DMS114 treated with DMSO at 0.1 percent for 48 hours (cell line): ENCODE measurements at regions not wholly inside any gene's neighbourhood (a gene's known extent, or its start where the extent isn't known, plus 50 kb on each side); places are given as distances from the start of the nearest gene placed in this dataset.
"Not testable (repeated sequence)": the region's sequence is repeated elsewhere in the genome, so short reads cannot be mapped to it uniquely, and the experiment has no call there.

Source experiments
- DNase-seq: peaks from one replicate; lab custom pipeline; 2025; ENCODE audit not compliant: unreplicated experiment; lab: John Stamatoyannopoulos, UW

DNA sequence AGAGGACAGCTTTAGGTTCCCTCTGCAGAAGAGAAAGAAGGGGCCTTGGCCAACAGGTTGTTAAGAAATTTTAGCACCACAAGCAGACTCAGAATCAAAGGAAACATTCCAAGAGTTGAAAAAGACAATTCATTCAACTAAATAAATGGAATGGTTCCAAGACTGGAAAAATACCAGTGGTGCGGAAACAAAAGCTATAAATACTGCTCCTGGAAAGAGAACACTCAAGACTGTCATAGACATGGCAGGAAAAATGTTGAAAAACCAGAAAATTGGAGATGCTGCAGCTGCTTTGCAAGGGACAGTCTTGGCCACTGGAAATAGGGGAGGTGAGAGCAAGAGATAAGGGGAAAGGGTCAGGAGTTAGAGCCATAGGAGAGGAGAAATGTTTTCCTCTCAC is 312.7 kb upstream of the CYRIA start:
- DNase-seq = no peak

DNA sequence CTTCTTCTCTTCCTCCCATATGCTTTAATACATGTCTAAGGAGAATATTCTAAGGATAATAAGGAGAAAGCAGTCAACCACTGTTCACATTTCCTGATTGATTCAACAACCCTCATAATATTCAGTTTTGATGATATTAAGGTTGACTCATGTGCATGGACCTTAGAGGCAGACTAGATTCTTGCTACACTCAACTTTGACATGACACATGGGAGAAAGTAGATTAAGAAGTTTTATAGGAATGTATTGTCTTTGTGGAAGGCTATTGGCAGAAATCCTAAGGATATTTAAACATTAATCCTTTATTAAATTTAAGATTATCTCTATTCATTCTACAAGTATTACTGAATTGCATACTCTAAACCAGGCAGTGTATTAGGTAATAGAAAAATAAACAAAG is 309.1 kb upstream of the CYRIA start:
- DNase-seq = no peak

GRCh38 chr2:16973586-16974286 is 308.1 kb upstream of the CYRIA start:
- no peak for DNase-seq

DNA sequence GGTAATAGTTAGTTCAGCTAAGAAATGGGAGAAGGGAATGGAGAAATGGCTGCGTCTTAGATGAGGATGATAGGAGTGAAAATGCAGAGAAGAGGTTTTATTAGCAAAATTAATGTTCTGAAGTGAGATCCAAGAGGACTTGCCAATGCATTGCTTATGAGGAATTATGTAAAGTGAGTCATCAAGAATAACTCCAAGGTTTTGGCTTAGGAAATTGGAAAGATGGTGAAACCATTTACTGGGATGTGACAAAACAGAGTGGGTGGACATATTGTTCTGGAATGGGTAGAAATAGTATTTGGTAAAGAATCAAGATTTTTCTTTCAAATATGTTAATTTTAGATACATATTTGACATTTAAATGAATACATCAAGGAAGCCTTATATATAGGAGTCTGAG is 306.6 kb upstream of the CYRIA start:
- no peak for DNase-seq

- no peak for DNase-seq
Observed at GRCh38 chr2:16971722-16972234, 306.1 kb upstream of the CYRIA start.

GRCh38 chr2:16970948-16971347 is 305.3 kb upstream of the CYRIA start:
- not testable (repeated sequence) for DNase-seq

- no peak for DNase-seq
Observed at GRCh38 chr2:16962505-16962904, 296.9 kb upstream of the CYRIA start.

GRCh38 chr2:16960579-16960978 is 294.9 kb upstream of the CYRIA start:
- no peak for DNase-seq

- no peak for DNase-seq
Observed at GRCh38 chr2:16958266-16958665, 292.6 kb upstream of the CYRIA start.

DNA sequence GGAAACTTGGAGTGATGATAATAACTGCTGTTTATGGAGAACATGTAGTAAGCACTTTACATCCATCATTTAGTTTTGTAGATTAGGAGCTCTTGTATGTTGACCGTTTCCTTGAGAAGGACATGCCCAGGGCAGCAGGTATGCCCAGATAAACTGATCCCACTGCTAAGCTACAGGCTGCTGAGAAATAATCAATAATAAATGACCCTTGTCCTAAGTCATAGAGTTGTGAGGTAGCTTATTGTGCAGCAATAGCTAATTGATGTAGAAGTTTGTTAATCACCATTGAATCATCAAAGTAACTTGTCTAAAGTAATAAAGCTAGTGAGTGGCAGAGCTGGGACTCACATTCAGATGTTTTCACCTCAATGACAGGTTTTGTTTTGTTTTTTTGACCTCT is 287.2 kb upstream of the CYRIA start:
- DNase-seq = no peak

DNA sequence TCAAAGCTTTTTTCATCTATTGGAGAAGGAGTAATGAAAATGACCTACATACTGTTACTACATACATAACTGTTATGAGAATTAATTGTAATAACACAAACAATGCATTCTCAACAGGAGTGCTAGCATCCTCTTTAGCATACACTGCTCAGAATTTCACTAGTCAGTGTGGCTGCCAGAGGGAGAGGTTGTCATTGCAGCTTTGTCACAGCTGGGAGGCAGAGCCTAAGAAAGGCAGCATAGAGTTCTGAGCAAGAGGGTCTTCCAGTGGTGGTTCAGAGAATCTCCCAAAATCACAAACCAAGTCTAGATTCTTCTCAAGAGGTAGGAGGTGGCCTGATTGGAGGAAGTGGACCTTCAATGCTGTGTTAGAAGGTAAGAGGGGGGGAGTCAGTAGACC is 286.7 kb upstream of the CYRIA start:
- no peak for DNase-seq

- no peak for DNase-seq
Observed at GRCh38 chr2:16950436-16950835, 284.8 kb upstream of the CYRIA start.

- DNase-seq = no peak
Observed at GRCh38 chr2:16948710-16949109, 283.1 kb upstream of the CYRIA start.

DNA sequence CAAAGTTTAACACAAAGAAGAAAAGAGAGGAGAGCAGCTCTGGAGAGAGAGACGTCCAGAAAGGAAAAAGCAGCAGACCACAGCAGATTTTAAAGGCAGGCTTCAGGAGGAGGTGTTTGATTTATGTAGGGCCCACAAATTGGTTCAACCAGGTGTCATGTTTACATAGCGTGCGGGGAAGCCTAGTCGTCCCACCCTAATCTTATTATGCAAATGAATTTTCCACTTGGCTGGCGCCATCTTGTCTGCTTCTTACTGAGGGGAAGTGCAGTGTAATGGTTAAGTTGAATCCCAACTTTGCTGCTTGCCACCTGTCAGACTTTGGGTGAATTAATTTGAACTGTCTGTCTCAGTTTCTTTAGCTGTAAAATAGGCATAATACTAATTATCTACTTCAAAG is 282.4 kb upstream of the CYRIA start:
- DNase-seq = no peak

GRCh38 chr2:16943279-16943958 is 277.8 kb upstream of the CYRIA start:
- no peak for DNase-seq

DNA sequence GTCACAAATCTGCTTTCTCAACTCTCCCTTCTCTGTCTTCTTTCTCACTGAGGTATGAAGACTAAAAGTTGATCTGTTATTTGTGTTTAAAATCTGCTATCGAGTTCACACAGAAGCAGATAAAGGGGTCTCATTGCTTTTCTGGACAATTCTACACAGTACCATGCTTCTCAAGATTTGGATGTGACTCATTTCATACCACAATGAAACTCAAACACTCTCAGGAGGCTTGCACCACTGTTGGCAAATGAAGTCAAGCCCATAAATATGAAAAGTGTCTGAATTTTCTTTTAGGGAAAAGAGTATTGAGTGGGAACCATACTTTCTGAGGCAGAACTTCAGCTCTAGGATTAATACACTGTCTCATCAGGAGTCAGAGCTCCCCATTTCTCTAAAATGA is 274.6 kb upstream of the CYRIA start:
- DNase-seq = no peak

DNA sequence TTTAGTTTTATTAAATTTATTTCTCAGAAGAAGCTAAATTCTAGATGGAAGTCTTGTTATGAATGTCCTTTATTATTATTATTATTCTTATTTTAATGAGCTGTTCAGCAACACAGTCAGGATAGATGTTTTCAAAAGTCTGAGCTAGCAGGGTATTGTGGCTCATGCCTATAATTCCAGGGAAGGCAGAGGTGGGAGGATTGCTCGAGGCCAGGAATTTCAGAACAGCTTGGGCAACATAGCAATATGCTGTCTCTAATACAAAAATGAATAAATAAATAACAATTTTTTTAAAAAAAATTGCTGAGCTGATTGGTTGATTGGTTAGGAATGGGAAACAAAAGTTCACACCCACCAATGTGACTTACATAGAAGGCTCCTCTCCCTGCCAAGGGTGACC is 274.1 kb upstream of the CYRIA start:
- no peak for DNase-seq

DNA sequence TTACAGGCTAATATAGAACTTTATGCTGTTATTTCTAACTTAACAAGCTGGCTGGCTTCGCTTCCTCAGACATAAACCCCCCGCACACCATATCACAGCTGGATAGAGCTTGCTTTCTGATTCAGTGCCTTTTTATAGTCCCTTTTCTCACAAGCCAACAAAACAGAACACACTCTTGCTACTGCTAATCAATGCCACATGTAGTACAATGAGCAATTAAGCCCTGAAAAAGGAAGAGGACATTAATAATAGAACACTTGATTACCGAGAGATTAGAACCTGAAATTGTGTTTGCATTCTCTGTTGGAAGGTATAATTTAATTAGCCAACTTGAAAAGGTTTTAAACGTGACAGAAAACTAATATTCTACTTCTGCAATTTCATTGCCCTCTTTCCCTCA is 267.7 kb upstream of the CYRIA start:
- no peak for DNase-seq

DNA sequence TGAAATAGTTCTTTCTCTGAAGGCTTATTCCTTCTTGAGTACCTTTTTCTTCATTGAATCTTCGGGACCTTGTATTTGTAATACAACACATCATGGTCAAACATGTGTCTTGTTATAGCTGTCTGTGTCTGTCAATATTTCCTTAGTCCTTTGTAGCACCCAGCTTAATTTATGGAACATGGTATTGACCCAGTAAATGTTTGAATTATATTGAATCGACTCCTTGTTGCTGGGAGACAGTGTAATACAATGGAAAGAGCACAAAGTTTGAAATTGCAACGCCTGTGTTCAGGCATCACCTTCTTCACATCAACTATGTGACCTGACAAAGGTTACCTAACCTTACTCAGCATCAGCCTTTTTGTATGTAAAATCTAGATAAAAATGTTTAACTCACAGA is 267.2 kb upstream of the CYRIA start:
- no peak for DNase-seq

DNA sequence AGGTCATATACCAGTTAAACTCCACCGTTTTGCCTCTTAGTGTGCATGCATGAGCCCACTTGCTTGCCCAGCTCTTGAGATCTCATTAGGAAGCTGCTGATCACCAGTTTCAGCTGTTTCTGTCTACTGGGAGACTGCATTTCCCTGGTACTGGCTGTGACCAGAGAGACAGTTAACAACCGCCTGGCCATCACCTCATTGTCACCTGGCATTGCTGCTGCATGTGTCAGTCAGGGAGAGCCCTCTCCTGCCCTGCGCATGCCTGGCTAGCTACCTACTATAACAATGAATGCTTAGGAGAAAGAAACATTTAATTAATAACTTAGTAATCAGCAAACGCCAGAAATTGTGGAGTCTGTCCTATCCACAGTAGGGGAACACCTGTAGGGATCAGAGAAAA is 265.8 kb upstream of the CYRIA start:
- DNase-seq = no peak

DNA sequence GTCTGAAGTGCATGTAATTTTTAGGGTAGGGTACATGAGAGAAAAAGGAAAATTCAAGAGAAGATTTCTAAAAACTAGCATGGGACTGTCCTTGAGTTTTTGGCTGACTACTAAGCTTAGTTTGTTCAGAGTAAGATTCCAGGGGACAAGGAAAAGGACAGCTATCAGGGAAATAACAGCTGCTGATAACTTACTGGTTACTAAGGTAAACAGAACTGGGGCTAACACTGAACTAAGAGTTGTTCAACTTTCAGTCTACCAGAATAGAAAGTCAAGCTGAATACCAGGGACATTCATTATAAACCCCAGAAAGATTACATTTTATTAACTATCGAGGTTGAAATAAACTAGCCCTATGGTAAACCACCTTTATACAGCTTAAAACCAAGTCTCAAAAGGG is 261.8 kb upstream of the CYRIA start:
- no peak for DNase-seq

DNA sequence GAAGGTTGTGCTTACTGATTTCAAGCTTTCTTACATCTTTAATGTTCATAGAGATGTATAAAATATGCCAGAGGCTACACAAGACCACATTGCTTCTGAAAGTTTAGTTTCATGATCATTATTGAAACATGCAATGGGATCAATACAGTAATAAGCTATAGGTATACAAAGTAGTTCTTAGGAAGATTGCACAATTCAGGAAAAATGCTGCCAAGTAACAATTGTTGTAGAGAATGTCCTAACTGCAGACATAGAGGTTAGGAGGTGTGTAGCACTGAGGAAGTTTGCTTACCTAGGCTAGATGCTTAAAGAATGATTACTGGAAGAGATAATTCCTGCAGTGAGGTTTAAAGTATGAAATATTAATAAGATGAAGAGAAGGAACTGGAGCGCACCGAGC is 259.5 kb upstream of the CYRIA start:
- no peak for DNase-seq

GRCh38 chr2:16915341-16915755 is 249.7 kb upstream of the CYRIA start:
- DNase-seq = not testable (repeated sequence)
